HG03095 (cell line): ENCODE measurements at regions not wholly inside any gene's neighbourhood (a gene's known extent, or its start where the extent isn't known, plus 50 kb on each side); places are given as distances from the start of the nearest gene placed in this dataset.

Experiments used
- ATAC-seq: cut with Tn5 transposase; IDR thresholded peaks from one replicate; pipeline ENCODE4 v1.9.1; 2021; ENCODE audit warnings: moderate library complexity; ENCODE audit not compliant: unreplicated experiment

DNA sequence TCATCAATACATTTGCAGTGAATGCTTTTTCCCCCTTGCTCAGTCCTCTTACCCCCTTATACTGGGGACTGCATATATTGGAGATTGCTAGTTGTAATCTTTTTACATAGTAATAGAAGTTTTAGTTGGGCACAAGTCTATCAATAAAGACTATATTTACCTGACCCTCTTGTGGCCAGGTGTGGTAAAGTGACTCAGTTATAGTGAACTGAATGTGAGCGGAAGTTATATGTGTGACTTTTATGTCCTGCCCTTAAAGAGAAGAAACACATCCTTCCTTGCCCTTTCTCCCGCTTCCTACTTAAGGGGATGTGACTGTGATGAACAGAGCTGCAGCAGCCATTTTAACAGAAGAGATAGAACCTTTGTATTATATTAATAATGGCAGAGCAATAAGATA lies 362.0 kb downstream of the METTL15 start:
- ATAC-seq = no peak

DNA sequence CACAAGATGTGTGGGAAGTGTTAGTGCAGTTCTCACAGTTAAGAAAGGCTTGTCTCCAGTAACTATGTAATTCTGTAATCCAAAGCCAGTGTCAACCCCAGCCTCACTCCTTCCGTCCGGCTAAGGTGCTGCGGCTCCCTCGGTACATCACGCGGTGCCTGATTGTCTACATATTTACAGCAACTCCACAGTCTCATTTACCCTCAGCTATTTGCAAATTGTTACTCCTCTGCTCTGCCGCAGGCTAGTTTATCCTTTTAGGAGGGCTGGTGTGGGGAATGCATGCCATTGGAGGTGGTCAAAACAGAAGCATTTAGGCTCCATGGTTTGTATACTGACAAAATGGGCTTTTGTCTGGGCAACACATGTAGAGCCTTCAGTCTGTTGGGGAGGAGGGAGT lies 358.3 kb downstream of the METTL15 start:
- no peak for ATAC-seq

DNA sequence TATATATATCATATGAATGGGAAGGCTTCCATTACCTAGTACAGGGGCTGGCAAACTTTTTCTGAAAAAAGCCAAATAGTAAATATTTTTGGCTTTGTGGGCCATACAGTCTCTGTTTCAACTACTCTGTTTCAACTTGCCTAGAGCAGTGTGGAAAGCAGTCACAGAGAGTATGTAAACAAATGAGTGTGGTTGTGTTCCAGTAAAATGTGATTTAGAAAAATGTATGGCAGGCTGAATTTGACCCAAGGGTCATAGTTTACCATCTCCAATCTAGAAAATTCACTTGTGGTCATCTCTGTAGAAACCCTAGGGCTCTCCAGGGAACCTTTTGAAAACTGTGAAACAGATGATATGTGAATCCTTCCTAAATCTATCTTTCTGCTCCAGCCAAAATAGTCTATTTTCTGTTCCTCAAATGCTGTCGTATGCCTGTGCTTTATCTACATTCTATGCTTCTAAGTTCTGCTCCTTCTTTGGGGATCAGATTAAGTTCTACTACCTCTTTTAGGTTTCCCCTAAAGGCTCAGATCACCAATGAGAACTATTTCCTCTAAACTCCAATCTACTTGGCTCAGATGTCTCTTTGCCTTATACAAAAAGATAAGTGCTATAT lies 356.2 kb downstream of the METTL15 start:
- ATAC-seq = no peak

DNA sequence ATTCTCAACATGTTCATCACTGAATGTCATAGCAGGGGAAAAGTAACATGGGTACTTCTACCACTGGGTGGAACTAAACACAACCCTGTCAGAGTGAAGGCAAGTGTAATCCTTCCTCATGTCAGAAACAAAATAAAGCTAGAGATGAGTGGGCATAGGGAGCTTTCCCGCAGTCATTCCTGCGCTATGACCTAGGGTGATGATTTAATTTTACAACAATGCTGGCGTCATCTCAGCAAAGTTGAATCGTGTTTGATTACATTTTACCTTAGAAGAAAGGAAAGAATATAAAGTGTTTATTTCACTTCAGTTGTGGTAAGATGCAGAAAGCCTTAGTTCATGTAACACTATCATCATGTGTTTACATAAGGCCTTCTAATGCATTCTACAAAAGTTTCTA lies 355.6 kb downstream of the METTL15 start:
- ATAC-seq = no peak

DNA sequence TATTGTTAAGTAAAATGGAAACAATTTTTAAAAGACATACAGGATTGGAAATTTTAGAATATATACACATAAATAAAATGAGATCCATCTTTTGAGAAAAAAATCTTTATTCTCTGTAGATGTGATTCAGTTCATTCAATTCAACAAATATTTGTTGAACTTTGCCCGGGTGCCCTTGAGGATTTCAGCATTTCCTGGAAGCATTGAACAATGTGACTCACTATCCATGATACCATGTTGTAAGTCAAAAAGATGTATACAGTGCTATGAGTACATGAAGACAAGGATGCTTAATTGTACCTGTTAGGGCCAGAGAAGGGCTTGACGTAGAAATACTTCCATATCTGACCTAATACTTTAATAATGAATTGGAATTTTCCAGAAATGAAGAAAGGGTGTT lies 353.7 kb downstream of the METTL15 start:
- ATAC-seq = no peak

DNA sequence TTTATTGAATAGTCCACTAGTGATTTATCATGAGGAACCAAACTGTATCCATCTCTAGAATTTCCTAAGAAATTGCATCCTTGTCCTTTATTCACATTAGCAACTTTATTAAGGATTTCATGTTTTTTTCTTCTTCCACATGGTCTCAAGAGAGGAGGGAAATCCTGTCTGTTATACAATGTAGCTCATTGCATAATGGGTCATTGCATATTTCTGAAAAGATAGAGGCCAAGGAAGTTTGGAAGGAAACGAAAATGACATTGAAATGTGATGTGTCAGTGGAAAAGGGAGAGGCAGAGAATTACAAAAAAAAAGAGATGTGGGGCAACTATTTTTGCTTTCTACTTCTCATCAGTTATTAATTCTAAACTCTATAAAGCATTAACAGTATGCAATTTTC lies 353.1 kb downstream of the METTL15 start:
- ATAC-seq = no peak

DNA sequence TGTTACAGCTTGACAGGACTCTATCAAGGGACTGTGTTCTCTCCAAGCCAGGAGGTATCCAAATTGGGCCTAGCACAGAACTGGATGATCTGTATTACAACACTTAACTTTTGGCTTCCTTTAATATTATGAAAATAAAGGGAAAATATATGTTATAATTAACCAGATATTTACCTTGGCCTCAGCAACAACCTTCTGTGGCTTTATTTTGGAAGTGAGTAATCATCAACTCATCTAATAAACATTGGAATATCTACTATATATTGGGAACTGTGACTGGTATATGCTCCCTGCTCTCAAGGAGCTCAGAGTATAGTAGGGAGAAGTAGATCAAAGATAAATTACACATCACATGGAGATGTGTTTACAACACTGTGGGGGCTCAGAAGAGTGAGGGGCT lies 352.2 kb downstream of the METTL15 start:
- ATAC-seq = no peak

DNA sequence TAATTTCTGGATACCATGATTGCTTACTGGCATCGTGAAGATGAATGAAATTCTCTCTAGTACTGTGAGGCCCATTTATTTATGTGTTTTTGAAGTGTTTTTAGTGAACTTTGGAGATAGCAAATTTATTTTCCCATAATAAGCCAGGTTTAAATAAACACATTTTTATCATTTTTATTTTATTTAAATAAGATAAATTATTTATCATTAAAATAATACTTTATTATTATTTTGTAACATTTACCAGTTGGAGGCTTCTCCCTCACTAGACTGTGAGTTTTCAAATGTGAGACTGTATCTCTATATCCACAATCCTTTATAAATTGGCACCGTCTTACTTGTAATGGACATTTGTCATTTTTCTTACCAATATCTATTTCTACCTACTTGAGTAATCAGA lies 351.7 kb downstream of the METTL15 start:
- ATAC-seq = no peak

DNA sequence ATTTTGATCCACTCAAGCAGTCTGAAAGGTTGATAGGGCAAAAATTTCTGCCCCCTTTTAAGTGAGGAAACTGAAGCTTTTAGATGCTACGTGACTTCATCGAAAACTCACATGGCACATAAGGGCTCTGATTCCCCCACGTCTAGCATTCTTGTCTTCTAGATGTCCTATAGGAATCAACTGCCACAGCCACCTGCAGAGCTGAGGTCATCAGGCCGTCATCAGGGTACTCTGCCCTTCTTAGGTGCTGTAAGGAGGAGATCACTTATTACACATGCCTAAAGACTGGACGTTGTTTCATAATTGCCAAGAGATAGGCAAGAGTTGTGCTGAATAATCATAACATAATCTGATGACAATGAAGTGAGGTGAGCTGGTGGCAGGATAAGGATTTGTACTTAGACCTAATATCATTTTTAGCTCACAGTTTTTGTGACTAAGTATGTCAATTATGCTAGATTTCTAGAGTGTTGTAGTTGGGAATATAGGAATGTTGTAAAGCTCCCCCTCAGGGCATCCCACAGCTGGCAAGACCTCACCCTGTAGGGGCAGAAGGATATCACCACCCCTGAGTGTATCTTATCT lies 349.4 kb downstream of the METTL15 start:
- no peak for ATAC-seq

DNA sequence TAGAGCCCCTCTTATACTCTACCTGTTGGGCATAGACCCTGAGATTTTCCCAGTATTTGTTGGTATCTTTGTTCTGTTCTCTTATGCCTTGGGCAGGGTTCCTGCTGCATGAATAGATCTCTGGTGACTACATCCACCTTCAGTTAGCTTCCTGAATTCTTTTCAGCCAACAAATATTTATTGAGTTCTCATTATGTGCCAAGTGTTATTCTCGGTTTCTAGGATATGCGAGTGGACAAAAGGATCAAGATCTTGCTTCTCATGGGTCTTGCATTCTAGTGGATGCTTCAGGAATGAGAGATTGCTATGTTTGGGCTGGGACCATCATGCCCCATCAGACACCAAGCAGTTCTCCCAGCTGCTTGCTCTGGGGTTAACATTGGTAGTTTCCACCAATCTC lies 340.0 kb downstream of the METTL15 start:
- no peak for ATAC-seq

DNA sequence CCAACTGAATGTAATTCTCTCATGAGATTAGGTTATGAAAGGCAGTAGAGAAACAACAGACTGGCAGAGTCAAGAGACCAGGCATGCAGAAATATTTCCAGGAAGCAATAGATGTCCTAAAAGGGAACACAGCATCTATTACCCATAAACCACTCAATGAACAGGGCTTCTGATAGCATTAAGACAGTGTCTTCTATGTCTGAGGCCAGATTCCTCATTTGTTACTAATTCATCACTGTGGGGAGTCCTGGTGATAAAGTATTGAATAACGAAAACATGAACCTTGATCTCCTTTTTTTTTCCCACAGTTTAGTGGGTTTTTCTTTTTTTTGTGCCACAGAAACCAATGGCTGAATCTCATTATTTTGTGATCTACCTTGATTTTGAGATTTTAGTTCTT lies 339.0 kb downstream of the METTL15 start:
- no peak for ATAC-seq

DNA sequence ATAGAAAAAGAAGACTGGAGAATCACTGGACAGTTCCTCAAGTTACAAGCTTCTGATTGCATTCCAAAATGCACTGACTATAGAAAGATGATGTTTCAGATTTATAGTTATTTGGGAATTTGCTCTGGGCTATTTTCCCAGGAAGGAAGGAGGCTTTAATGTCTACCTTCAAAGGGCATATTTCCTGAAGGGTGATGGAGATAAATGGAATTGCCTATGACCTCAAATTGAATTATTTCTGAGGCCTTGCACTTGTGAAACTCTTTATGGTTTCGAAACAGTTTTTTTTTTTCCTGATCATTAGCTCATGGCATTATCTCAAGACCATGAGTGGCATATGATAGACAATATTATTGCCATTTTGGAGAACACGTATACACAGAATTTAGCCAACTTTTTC lies 333.9 kb downstream of the METTL15 start:
- no peak for ATAC-seq

DNA sequence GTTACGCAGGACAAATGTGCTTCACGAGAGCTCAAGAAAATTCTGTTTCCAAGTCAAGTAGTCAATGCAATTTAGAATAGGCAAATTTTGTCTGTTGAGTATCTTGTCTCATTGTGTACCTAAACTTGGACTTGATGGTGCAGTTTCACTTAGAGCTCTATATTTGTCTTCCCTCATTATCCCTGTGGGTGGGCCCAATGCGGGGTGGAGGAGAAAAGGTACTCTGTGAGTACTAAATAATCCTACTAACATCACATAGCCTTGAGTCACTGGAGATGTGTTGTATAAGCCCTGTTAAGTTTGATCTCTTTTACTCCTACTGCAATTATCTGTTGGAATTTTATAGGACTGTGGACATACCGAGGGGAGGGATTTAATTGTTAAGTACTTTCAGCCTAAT lies 331.2 kb downstream of the METTL15 start:
- no peak for ATAC-seq

DNA sequence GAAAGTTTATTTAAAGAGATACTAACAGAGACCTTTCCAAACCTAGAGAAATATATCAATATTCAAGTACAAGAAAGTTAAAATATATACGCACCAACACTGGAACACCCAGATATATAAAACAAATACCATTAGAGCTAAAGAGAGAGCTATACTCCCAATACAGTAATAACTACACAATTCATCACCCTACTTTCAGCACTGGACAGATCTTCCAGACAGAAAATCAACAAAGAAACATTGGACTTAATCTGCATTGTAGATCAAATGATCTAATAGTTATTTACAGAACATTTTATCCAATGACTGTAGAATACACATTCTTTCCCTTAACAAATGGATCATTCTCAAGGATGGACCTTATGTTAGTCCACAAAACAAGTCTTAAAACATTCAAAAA lies 311.9 kb downstream of the METTL15 start:
- no peak for ATAC-seq

DNA sequence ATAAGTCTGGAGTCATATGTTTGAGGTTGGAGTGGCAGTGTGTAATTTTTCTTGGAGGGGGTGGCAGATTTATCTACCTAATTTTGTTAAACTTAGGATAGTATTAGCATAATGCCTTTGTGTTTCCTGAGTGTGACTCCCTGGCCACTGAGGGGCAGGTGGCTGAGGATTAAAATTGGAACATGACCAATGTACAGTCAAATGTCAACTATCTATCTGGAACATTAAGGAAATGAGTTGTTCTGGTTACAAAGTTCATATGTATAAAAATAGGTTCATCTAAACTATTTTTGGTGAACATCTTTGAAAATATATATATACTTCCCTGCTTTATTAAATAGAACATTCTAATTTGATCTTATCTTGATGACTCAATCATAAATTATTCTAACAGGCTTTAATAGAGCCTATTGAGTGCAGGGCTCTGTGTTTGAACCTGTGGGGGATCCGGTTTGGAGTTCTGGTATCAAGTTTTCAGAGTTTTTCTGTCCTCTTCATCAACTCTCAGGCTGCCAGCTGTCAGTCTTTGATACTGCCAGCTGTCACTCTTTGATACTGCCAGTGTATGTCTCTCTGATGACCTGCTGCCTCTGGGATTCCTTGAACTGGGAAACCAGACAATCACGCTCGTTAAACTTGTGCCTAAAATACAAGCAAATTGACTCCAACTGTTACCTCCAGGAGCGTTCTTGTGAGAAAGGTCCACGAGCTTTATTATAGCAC lies 309.6 kb downstream of the METTL15 start:
- no peak for ATAC-seq

DNA sequence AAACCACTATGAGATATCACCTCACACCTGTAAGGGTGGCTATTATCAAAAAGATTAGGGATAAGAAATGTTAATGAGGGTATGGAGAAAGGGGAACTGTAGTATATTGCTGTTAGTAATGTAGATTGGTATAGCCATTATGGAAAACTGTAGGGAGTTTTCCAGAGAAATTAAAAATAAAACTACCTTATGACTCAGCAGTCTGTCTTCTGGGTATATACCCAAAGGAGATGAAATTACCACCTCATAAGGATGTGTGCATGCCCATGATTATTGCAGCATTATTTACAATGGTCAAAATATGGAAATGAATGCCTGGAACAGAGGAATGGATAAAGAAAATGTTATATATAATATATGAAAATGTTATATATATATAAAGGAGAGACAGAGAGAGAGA lies 303.8 kb downstream of the METTL15 start:
- ATAC-seq = no peak

DNA sequence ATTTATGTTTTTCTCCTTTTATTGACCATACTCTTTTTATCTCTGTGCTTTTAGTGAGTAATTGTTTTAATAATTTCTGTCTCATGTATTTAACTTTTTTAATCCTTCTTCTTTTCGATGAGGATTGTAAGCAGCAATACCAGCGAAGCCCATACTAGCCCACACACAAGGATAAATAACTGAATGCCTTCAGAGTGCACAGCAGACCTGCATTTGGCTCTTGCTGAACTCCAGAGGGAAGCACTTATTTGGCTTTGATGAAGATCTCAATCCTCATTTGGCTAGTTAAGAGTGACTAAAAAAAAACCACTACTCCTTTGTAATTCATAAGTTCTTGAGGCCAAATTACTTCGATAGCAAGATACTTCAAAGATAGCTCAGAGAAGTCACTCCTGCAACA lies 293.3 kb downstream of the METTL15 start:
- ATAC-seq = no peak

DNA sequence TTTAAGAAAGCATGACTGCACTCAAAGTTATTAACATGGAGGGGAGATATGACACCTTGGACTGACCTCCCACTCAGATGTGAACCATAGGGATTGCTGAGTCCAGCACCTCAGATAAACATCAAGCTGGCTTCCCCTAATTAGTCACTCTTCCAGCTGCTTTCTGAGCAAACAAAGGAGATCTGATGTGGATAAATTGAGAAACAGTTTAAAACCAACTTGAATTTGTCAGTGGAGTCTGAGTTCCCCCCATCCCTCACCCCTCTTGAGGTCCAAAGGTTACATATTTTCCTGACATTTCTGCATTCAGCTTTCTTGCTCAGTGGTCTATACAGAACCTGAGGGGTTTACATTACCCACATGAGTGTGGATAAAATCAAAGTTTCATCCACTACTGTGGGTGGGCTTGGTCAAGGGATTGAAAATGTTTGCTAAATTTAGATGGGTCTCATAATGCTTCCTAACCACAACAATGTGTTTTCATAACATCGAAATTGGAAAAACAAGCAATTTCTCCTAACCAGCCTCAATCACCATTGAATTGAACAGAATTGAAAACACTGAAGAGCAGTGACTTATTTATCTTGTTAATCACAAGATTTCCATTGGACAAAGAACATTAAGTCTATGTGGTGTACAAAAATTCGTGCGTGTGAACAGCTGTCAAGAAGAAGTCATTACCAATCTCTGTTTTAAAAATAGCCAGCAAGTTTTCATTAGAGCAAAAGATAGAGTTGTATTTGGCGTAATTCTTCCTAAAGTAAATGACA lies 292.3 kb downstream of the METTL15 start:
- no peak for ATAC-seq

DNA sequence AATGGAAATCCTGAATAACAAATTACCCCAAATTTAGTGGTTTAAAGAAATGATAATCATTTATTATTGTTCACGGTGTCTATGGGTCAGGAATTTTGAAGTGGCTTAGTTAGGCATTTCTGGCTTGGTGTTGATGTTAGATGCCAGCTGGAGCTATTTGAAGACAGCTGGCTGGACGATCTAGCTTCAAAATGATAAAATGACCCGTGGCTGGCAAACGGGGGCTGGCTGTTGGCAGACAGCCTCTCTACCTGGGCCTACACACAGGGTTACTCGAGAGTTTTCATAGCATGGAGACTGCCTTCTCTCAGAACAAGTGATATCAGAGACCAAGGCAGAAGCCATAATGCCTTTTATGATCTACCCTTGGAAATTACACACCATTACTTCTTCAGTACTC lies 285.2 kb downstream of the METTL15 start:
- ATAC-seq = no peak

DNA sequence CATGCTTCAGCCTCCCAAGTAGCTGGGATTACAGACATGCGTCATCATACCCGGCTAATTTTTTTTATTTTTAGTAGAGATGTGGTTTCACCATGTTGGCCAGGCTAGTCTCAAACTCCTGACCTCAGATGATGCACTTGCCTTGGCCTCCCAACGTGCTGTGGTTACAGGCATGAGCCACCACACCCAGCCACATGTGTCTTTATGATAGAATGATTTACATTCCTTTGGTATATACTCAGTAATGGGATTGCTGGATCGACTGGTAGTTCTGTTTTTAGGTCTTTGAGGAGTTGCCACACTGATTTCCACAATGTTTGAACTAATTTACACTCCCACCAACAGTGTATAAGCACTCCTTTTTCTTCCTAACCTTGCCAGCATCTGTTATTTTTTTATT lies 276.2 kb downstream of the METTL15 start:
- ATAC-seq = no peak

DNA sequence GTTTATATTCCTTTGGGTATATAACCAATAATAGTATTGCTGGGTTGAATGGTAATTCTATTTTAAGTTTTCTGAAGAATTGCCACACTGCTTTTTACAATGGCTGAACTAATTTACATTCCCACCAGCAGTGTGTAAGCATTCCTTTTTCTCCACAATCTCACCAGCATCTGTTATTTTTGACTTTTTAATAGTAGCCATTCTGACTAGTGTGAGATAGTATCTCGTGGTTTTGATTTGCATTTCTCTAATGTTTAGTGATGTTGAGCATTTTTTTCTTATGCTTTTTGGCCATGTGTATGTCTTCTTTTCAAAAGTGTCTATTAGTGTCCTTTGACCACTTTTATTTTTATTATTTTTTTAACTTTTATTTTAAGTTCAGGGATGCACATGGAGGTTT lies 275.3 kb downstream of the METTL15 start:
- no peak for ATAC-seq
